ENCODE measurements at regions not wholly inside any gene's neighbourhood (a gene's known extent, or its start where the extent isn't known, plus 50 kb on each side); places are given as distances from the start of the nearest gene placed in this dataset.

- Histone ChIP-seq H3K27me3 (no peaks in the 10 kb centered on the region), H3K4me3 (no peak overlapping the region), H3K4me1 (no peaks in the 10 kb centered on the region), H3K36me3 (no peaks in the 10 kb centered on the region), H3K27ac (no peak overlapping the region), H3K9me3 (no peaks in the 10 kb centered on the region)
- TF ChIP-seq POLR2A (IDR thresholded peaks at IDR 0.05) (no peak), CTCF (IDR thresholded peaks at IDR 0.05) (no peak), EP300 (IDR thresholded peaks at IDR 0.05) (no peak), POLR2AphosphoS5 (IDR thresholded peaks at IDR 0.05) (no peak)
- no peak for DNase-seq
- 63 to 66% methylated on average over 4 of the region's 4 CpGs for WGBS, 2 donors
- intact Hi-C loops (cut with DNase I), result no loop called here
Observed at GRCh38 chr21:25234857-25235801, 372.2 kb downstream of the MRPL39 start.

- H3K36me3 ChIP-seq, result no peaks in the 10 kb centered on the region
- TF ChIP-seq CTCF (IDR thresholded peaks at IDR 0.05) (no peak), EP300 (IDR thresholded peaks at IDR 0.05) (no peak), POLR2A (IDR thresholded peaks at IDR 0.05) (no peak), POLR2AphosphoS5 (IDR thresholded peaks at IDR 0.05) (no peak)
- no peaks in the 10 kb centered on the region for H3K4me1 ChIP-seq
- no peak for DNase-seq
- H3K27me3 ChIP-seq, result no peaks in the 10 kb centered on the region
- no peak overlapping the region for H3K4me3 ChIP-seq
- no peak overlapping the region for H3K27ac ChIP-seq
- intact Hi-C loops (cut with DNase I), result no loop called here
- peaks cover 0 to 5% (median 0%) of the 10 kb centered on the region in 4 donors for H3K9me3 ChIP-seq
Observed at GRCh38 chr21:25220954-25221353, 386.3 kb downstream of the MRPL39 start.

- Histone ChIP-seq H3K9me3 (peaks cover 0 to 5% (median 0%) of the 10 kb centered on the region in 4 donors), H3K27me3 (no peaks in the 10 kb centered on the region), H3K4me1 (no peaks in the 10 kb centered on the region), H3K4me3 (no peak overlapping the region), H3K27ac (no peak overlapping the region), H3K36me3 (no peaks in the 10 kb centered on the region)
- no peak for DNase-seq
- 95 to 96% methylated on average over 1 of the region's 1 CpG for WGBS, 2 donors
- intact Hi-C loops (cut with DNase I), result no loop called here
- TF ChIP-seq CTCF (IDR thresholded peaks at IDR 0.05) (no peak), POLR2AphosphoS5 (IDR thresholded peaks at IDR 0.05) (no peak), POLR2A (IDR thresholded peaks at IDR 0.05) (no peak), EP300 (IDR thresholded peaks at IDR 0.05) (no peak)
Observed at GRCh38 chr21:25220169-25220568, 387.1 kb downstream of the MRPL39 start.

DNA sequence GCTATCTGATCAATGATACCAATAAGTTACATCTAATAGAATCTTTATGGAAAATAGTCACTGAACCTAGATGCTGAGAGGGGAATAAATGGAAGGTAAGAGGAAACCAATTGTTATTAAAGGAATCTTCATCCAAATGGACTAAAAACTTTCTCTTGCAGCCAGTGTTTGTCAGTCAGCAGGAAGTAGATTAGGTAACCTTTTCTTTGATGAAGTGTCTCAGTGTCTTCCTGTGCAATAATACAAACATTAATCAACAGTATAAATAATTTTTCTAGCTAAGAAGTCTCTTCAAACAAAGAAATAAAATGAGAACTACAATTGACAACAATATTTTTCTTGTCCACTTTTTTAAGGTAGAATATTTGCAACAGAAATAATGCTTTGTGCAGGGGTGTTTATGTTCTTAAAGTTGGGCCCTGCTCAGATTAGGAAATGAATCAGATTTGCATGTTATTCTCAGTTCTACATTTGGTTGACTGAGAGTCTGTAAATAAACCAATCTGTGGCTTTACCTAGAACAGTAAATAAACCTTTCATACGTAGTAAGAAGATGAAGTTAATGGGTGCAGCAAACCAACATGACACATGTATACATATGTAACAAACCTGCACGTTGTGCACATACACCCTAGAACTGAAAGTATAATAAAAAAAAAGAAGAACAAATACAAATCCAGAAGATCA is 391.4 kb downstream of the MRPL39 start:
- DNase-seq, result no peak
- Histone ChIP-seq H3K9me3 (no peaks in the 10 kb centered on the region), H3K4me3 (no peak overlapping the region), H3K27me3 (no peaks in the 10 kb centered on the region), H3K27ac (no peak overlapping the region), H3K4me1 (no peaks in the 10 kb centered on the region), H3K36me3 (no peaks in the 10 kb centered on the region)
- TF ChIP-seq POLR2A (IDR thresholded peaks at IDR 0.05) (no peak), POLR2AphosphoS5 (IDR thresholded peaks at IDR 0.05) (no peak)
- WGBS, 2 donors, result 50 to 56% methylated on average over 2 of the region's 2 CpGs
- intact Hi-C loops (cut with DNase I), result no loop called here

DNA sequence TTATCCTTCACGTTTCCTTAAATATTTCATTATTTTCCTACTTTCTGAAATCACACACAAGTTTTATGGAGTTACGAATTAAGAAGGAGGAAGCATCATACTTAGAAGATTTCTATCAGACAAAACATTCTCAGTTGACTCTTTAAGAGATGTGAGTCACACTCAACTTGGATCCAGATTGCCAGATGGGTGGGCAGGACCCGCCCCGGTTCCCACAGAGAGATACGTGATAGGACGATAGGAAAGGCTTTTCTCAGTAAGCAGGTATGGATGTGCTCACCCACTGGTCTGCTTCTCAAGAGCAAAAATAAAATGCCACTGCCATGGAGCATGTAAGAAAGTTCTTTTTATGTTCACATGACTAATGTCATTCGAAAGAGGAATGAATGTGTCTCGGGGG is 392.6 kb downstream of the MRPL39 start:
- WGBS, 2 donors, result 86 to 89% methylated on average over 8 of the region's 8 CpGs
- TF ChIP-seq CTCF (IDR thresholded peaks at IDR 0.05), result no peak
- no peak for TF ChIP-seq POLR2A (IDR thresholded peaks at IDR 0.05)
- TF ChIP-seq EP300 (IDR thresholded peaks at IDR 0.05), result no peak
- TF ChIP-seq POLR2AphosphoS5 (IDR thresholded peaks at IDR 0.05), result no peak
- H3K4me1 ChIP-seq, result no peaks in the 10 kb centered on the region
- H3K36me3 ChIP-seq, result no peaks in the 10 kb centered on the region
- no peak overlapping the region for H3K27ac ChIP-seq
- intact Hi-C loops (cut with DNase I), result no loop called here
- H3K9me3 ChIP-seq, result no peaks in the 10 kb centered on the region
- no peak for DNase-seq
- H3K27me3 ChIP-seq, result no peaks in the 10 kb centered on the region
- H3K4me3 ChIP-seq, result no peak overlapping the region
